VCaP (cell line): ENCODE measurements at regions not wholly inside any gene's neighbourhood (a gene's known extent, or its start where the extent isn't known, plus 50 kb on each side); places are given as distances from the start of the nearest gene placed in this dataset.

Experiments
- H3K27ac ChIP-seq: fragments of 450-650 bp; 2 replicates; pipeline ENCODE4 v1.5.1; 2017
- CTCF ChIP-seq: fragments of 450-650 bp; conservative IDR thresholded peaks from 2 replicates; pipeline ENCODE4 v1.5.1; 2017; ENCODE audit warnings: mild to moderate bottlenecking, moderate library complexity

- TF ChIP-seq CTCF, result no peak
- no peak overlapping the region for H3K27ac ChIP-seq
Measured at GRCh38 chr1:218863987-218864386, 309.7 kb upstream of the LYPLAL1 start.

- no peak for TF ChIP-seq CTCF
- no peak overlapping the region for H3K27ac ChIP-seq
Measured at GRCh38 chr1:218865591-218865990, 308.1 kb upstream of the LYPLAL1 start.

- no peak overlapping the region for H3K27ac ChIP-seq
- no peak for TF ChIP-seq CTCF
Measured at GRCh38 chr1:218866507-218866906, 307.2 kb upstream of the LYPLAL1 start.

- no peak for TF ChIP-seq CTCF
- H3K27ac ChIP-seq, result no peak overlapping the region
Measured at GRCh38 chr1:218867066-218867465, 306.6 kb upstream of the LYPLAL1 start.

- H3K27ac ChIP-seq, result no peak overlapping the region
- no peak for TF ChIP-seq CTCF
Measured at GRCh38 chr1:218867941-218868626, 305.6 kb upstream of the LYPLAL1 start.

- no peak for TF ChIP-seq CTCF
- H3K27ac ChIP-seq, result no peak overlapping the region
Measured at GRCh38 chr1:218869276-218869675, 304.4 kb upstream of the LYPLAL1 start.

- TF ChIP-seq CTCF, result no peak
- H3K27ac ChIP-seq, result no peak overlapping the region
Measured at GRCh38 chr1:218872026-218872425, 301.7 kb upstream of the LYPLAL1 start.
